ENCODE measurements at regions not wholly inside any gene's neighbourhood (a gene's known extent, or its start where the extent isn't known, plus 50 kb on each side); places are given as distances from the start of the nearest gene placed in this dataset.

- DNase-seq (ENCODE audit: low spot score in 2 of 2) = no peak
- Histone ChIP-seq H3K9me3 (no peaks in the 10 kb centered on the region), H3K4me1 (no peaks in the 10 kb centered on the region), H3K36me3 (no peaks in the 10 kb centered on the region), H3K27me3 (no peaks in the 10 kb centered on the region), H3K27ac (no peak overlapping the region), H3K4me3 (no peak overlapping the region)
- TF ChIP-seq CTCF (IDR thresholded peaks at IDR 0.05) = no peak
- intact Hi-C loops (cut with DNase I) = no loop called here
These were observed 194.9 kb upstream of the STXBP5 start for GRCh38 chr6:147009358-147009757.

DNA sequence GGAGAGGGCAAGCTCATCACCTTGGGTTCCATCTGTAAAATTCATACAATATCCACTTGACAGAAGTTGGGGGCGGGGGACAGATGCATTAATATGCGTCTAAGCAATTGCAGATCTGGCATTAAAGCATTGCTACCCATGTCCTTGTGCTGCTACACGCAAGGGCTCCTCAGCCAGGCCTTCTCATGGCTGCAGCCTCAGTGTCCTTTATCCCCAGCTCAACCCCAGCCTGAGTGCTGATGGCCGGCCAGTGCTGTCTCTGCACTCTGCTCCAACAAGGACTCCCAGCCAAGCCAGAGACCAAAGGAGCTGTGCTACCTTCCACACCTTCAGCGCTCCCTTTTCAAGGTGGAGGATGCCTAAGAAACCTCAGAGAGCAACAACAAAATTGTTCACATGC is 188.5 kb upstream of the STXBP5 start:
- Histone ChIP-seq H3K36me3 (no peaks in the 10 kb centered on the region), H3K4me1 (no peaks in the 10 kb centered on the region), H3K9me3 (no peaks in the 10 kb centered on the region), H3K4me3 (no peak overlapping the region), H3K27me3 (no peaks in the 10 kb centered on the region), H3K27ac (no peak overlapping the region)
- intact Hi-C loops (cut with DNase I) = no loop called here
- DNase-seq (ENCODE audit: low spot score in 2 of 2) = no peak
- TF ChIP-seq CTCF (IDR thresholded peaks at IDR 0.05) = no peak

DNA sequence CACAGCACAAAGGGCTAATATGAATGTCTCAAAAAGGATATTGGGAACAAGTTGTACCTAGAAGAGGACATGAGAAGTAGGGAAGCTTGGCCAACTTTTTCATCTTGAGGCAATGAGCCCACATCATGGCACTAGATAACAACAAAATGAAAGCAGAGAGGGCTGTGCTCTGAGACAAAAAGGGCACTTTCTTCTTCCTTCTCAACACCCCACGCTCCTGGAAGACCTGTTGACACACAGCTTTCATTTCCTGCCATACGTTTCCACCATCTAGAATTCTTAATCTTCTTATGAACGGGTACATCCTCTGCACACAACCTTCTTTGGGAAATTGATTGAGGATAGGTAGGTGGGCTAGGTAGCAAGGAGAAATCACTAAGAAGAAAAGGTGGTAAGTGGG is 187.8 kb upstream of the STXBP5 start:
- Histone ChIP-seq H3K36me3 (no peaks in the 10 kb centered on the region), H3K4me3 (no peak overlapping the region), H3K4me1 (no peaks in the 10 kb centered on the region), H3K27ac (no peak overlapping the region), H3K9me3 (no peaks in the 10 kb centered on the region), H3K27me3 (no peaks in the 10 kb centered on the region)
- TF ChIP-seq CTCF (IDR thresholded peaks at IDR 0.05) = no peak
- DNase-seq (ENCODE audit: low spot score in 2 of 2) = no peak
- intact Hi-C loops (cut with DNase I) = no loop called here

DNA sequence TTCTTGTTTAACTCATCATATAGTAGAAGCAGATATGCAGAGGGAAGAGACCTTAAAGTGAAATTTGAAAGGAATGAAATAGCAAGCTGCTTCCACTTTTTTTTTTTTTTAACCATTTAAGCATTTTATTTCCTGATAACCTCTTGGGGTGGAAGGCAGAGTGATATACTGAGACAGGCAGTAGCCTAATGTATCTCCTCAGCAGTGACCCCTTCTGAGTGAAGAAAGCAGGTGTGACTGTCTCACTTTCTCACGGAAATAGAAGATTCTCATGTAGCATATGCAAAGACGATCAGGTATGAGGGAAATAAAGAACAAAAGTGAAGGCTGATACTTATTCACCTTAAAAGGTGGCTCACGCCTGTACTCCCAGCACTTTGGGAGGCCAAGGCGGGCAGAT is 187.1 kb upstream of the STXBP5 start:
- intact Hi-C loops (cut with DNase I) = no loop called here
- DNase-seq (ENCODE audit: low spot score in 2 of 2) = no peak

GRCh38 chr6:147019001-147019400 is 185.2 kb upstream of the STXBP5 start:
- Histone ChIP-seq H3K4me3 (no peak overlapping the region), H3K27ac (no peak overlapping the region), H3K36me3 (no peaks in the 10 kb centered on the region), H3K9me3 (no peaks in the 10 kb centered on the region), H3K4me1 (no peaks in the 10 kb centered on the region), H3K27me3 (no peaks in the 10 kb centered on the region)
- no peak for DNase-seq (ENCODE audit: low spot score in 2 of 2)
- no peak for TF ChIP-seq CTCF (IDR thresholded peaks at IDR 0.05)
- intact Hi-C loops (cut with DNase I) = no loop called here

More for the DNA sequence above, 187.1 kb upstream of the STXBP5 start:
- Histone ChIP-seq H3K9me3 (no peaks in the 10 kb centered on the region), H3K4me1 (no peaks in the 10 kb centered on the region), H3K27ac (no peak overlapping the region), H3K27me3 (no peaks in the 10 kb centered on the region), H3K4me3 (no peak overlapping the region), H3K36me3 (no peaks in the 10 kb centered on the region)
- TF ChIP-seq CTCF (IDR thresholded peaks at IDR 0.05) = no peak

- Histone ChIP-seq H3K4me3 (no peak overlapping the region), H3K27ac (no peak overlapping the region), H3K9me3 (no peaks in the 10 kb centered on the region), H3K4me1 (no peaks in the 10 kb centered on the region), H3K36me3 (no peaks in the 10 kb centered on the region), H3K27me3 (no peaks in the 10 kb centered on the region)
- no peak for DNase-seq (ENCODE audit: low spot score in 2 of 2)
- intact Hi-C loops (cut with DNase I) = no loop called here
- no peak for TF ChIP-seq CTCF (IDR thresholded peaks at IDR 0.05)
These were observed 182.2 kb upstream of the STXBP5 start for GRCh38 chr6:147022041-147022440.

All from ascending aorta (tissue), 2 donors.